ENCODE measurements at regions not wholly inside any gene's neighbourhood (a gene's known extent, or its start where the extent isn't known, plus 50 kb on each side); places are given as distances from the start of the nearest gene placed in this dataset.

DNA sequence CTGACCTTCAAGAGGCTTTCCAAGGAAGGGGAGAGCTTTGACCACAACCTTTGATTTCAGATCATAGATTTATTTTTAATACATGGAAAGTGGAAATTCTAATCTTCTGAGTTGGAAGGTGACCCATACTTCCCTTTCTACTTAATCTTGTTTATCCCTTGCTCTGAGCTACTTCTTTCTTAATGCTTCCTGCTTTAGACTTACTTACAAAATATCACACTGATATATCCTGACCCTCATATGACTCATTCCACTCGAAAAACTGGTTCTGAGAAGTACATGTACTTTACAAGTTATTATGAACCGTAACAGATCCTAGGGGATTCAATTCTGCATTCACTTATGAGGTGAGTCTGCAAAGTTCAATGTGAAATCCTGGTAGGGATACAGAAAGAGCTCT is 76.2 kb upstream of the IRS2 start:
- TF ChIP-seq, protein P1, sequence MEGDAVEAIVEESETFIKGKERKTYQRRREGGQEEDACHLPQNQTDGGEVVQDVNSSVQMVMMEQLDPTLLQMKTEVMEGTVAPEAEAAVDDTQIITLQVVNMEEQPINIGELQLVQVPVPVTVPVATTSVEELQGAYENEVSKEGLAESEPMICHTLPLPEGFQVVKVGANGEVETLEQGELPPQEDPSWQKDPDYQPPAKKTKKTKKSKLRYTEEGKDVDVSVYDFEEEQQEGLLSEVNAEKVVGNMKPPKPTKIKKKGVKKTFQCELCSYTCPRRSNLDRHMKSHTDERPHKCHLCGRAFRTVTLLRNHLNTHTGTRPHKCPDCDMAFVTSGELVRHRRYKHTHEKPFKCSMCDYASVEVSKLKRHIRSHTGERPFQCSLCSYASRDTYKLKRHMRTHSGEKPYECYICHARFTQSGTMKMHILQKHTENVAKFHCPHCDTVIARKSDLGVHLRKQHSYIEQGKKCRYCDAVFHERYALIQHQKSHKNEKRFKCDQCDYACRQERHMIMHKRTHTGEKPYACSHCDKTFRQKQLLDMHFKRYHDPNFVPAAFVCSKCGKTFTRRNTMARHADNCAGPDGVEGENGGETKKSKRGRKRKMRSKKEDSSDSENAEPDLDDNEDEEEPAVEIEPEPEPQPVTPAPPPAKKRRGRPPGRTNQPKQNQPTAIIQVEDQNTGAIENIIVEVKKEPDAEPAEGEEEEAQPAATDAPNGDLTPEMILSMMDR (IDR thresholded peaks at IDR 0.05) = no peak
- TF ChIP-seq POLR2A (IDR thresholded peaks at IDR 0.05) = no peak
